ENCODE measurements at regions not wholly inside any gene's neighbourhood (a gene's known extent, or its start where the extent isn't known, plus 50 kb on each side); places are given as distances from the start of the nearest gene placed in this dataset.
"Not testable (repeated sequence)": the region's sequence is repeated elsewhere in the genome, so short reads cannot be mapped to it uniquely, and the experiment has no call there.

- no peak for DNase-seq
Measured at GRCh38 chr18:30622104-30622503, 420.4 kb downstream of the DSC3 start.

DNA sequence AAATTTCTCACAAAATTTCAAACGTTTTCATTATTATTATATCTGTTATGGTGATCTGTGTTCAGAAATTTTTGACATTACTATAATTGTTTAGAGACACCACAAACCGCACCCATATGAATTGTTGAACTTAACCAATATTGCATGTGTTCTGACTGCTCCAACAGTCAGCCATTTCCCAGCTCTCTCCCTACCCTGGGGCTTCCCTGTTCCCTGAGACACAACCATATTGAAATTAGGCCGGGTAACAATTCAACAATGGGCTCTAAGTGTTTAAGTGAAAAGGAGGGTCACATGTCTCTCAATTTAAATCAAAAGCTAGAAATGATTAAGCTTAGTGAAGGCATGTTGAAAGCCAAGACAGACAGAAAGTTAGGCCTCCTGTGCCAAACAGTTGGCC lies 424.0 kb downstream of the DSC3 start:
- DNase-seq, result no peak

- DNase-seq, result no peak
Measured at GRCh38 chr18:30616414-30616813, 426.1 kb downstream of the DSC3 start.

DNA sequence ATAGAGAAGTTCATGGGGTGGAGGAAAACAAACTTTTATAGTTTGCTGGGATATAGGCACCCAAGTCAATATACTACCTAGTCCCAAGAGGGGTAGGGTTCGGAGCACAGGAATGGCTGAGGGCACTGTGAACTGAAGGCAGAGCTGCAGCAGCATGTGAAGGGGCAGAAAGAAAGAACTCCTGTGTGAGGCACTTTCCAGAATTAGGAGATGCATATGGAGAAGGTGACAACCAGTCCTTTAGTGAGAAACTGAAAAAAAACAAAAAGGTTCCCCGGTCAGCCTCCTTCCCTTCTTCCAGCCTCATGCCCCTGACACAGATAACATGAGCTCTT lies 429.1 kb downstream of the DSC3 start:
- no peak for DNase-seq

- no peak for DNase-seq
Measured at GRCh38 chr18:30601541-30601940, 441.0 kb downstream of the DSC3 start.

- DNase-seq, result no peak
Measured at GRCh38 chr18:30597202-30597601, 445.3 kb downstream of the DSC3 start.

DNA sequence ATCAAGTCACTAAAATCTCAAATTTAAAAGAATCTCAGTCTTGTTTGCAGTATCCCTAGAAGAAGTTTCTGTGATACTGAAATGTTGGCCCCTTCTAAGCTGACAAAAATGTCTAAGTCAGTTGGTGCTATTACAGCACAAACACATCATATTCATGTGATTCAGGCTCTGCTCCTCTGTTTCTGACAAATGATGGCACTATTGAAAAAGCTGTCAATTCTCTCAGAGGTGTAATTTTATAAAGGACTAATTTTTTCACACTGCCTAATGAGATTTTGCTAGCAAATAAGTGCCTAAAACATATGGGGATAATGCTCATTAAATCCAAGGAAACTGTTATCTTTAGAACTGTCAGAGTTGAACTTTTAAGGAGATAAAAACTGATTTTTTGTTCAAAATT lies 445.9 kb downstream of the DSC3 start:
- no peak for DNase-seq

DNA sequence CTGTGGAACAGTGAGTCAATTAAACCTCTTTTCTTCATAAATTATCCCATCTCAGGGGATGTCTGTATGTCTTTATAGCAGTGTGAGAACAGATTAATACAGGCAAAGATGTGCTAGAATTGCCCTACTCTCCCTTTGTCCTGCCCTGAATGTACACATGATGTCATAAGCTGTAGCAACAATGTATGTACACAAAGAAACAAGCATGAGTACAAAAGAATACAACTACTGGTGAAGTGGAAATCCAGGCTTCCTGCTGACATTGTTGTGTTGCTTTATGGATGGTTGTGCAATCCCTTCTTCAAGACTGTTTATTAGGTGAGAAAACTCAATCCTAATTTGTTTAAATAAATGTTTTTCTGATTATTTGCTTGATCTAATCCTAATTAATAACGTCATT lies 446.6 kb downstream of the DSC3 start:
- no peak for DNase-seq

GRCh38 chr18:30594911-30595310 lies 447.6 kb downstream of the DSC3 start:
- not testable (repeated sequence) for DNase-seq

GRCh38 chr18:30591462-30591861 lies 451.1 kb downstream of the DSC3 start:
- no peak for DNase-seq

GRCh38 chr18:30588673-30589164 lies 453.8 kb downstream of the DSC3 start:
- no peak for DNase-seq

- DNase-seq, result no peak
Measured at GRCh38 chr18:30583768-30584167, 458.8 kb downstream of the DSC3 start.

GRCh38 chr18:30582078-30582477 lies 460.5 kb downstream of the DSC3 start:
- no peak for DNase-seq

- DNase-seq, result no peak
Measured at GRCh38 chr18:30578707-30579106, 463.8 kb downstream of the DSC3 start.

DNA sequence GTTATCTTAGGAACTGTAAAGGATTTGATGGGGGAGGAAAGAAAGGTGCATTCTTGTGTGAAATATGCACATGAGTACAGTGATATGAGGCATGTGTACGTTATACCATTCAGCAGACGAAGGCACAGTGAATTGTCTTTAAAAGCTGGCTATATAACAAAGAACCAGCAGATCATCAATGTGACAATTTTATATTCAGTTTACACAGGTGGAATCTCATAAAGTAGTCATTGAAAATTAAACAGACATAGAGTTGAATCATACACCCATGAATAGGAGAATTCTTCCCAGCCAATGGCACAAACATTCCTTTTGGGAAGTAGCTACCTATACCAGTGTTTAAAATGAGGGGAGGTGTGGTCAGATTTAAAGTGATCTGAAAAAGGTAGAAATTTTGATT lies 470.3 kb downstream of the DSC3 start:
- DNase-seq, result no peak

GRCh38 chr18:30568333-30568732 lies 474.2 kb downstream of the DSC3 start:
- no peak for DNase-seq

DNA sequence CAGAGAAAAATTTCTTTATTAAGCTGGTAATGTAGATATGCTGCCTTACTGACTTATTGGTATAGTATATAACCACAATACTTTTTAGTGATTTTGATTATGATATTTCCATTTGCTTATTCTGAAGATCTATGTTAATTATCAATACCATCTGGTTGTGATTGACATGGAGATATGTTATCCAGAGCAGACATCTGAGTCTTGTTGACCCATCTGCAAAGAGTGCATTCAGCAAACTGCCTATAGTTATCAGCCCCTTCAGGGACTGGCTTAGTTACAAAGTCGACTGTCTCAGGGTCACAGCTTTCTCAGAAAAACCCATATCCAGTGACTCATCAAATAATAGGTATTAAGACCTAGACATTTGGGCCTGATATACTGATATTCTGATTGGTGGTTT lies 475.7 kb downstream of the DSC3 start:
- DNase-seq, result no peak

DNA sequence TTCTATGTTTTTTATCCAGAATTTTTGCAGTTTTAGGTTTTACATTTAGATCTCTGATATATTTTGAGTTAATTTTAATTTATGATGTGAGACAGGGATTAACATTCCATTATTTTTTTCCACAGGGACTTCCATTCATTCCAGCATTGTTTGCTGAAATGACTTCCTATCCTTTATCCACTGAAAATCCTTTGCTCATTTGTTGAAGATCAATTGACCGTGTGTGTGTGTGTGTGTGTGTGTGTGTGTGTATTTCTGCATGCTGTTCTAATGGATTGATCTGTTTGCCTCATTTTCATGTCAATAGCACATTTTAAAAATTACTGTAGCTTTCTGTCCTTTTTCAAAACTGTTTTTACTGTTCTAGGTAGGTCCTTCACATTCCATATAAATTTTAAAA lies 480.3 kb downstream of the DSC3 start:
- DNase-seq, result no peak

- no peak for DNase-seq
Measured at GRCh38 chr18:30556112-30556511, 486.4 kb downstream of the DSC3 start.

DNA sequence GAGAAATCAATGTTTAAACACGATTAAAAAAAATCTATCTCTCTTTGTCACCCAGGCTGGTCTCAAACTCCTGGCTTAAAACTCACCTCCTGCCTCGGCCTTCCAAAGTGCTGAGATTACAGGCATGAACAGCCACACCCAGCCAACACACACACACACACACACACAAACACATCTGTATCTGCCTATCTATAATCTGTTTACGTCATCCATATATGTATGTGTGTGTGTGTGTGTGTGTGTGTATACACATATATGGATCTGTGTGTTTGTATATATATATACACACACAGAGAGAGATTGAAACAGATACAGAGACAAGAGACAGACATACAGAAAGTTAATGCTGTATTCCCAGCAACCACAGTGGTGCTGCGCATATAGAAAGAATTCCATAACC lies 497.1 kb downstream of the DSC3 start:
- no peak for DNase-seq

GRCh38 chr18:30544141-30544540 lies 498.4 kb downstream of the DSC3 start:
- DNase-seq, result no peak

GRCh38 chr18:30533716-30534115 lies 508.8 kb downstream of the DSC3 start:
- no peak for DNase-seq

DNA sequence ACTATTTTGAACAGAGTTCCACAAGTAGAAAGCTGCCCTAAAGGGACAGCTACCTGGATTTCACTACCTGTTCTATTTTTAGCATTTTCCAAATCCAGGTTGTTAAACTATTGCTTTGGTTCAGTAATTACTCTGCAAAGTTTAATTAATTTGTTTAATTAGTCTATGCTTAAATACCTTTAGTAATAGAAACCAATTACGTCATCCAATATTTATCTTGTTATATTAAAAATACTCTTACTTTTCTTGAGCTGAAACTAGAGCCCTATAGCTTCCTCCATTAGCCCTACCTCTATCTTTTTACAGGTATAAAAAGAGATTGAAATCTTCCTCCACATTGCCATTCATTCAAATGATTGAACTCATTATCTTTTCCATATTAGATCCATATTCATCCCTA lies 514.6 kb downstream of the DSC3 start:
- DNase-seq, result no peak

- DNase-seq, result no peak
Measured at GRCh38 chr18:30527226-30527625, 515.3 kb downstream of the DSC3 start.

GRCh38 chr18:30522288-30522929 lies 520.1 kb downstream of the DSC3 start:
- no peak for DNase-seq

DNA sequence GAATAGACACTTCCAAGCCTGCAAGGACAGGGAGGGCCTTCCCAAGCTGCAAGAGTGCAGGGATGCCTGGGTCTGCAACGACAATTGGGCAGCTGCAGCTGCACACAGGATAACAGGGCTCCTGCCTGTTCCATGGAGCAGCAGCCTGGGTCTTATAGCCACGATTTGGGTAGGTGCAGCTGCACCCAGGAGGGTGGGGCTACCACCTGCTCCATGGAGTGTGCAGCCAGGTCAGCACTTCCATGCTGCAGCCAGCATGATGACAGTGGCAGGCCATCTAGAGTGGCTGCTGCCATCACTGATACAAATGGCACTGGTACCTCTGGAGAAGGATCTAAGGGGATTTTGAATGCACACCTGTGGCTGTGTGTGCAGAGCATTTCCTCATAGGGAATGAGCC lies 528.5 kb downstream of the DSC3 start:
- no peak for DNase-seq
